Esophagus squamous epithelium (tissue), 4 donors: ENCODE measurements at regions not wholly inside any gene's neighbourhood (a gene's known extent, or its start where the extent isn't known, plus 50 kb on each side); places are given as distances from the start of the nearest gene placed in this dataset.

ENCODE experiments used
- CTCF ChIP-seq, 6 experiments: fragments of 450-650 bp in 4 of 6; fragments of 200-600 bp in 2 of 6; sonication (generic) in 2 of 6; IDR thresholded peaks; one replicate each; pipeline ENCODE4 v1.5.1; 2016 to 2019; ENCODE audit warnings: antibody characterized with exemption in 6 of 6, mild to moderate bottlenecking in 4 of 6, moderate library complexity in 4 of 6
- POLR2A ChIP-seq, 4 donors: fragments of 450-650 bp; IDR thresholded peaks; one replicate each; pipeline ENCODE4 v1.6.1; 2017; ENCODE audit warnings: antibody characterized with exemption in 4 of 4, mild to moderate bottlenecking in 4 of 4, moderate library complexity in 3 of 4

GRCh38 chr22:26972286-26972685, 314.9 kb downstream of the MIAT start:
- TF ChIP-seq CTCF (IDR thresholded peaks at IDR 0.05): no peak
- TF ChIP-seq POLR2A (IDR thresholded peaks at IDR 0.05): no peak
